ENCODE measurements at regions not wholly inside any gene's neighbourhood (a gene's known extent, or its start where the extent isn't known, plus 50 kb on each side); places are given as distances from the start of the nearest gene placed in this dataset.

GRCh38 chr15:52924630-52925029 lies 134.5 kb upstream of the ONECUT1 start:
- no peak overlapping the region for H2AFZ ChIP-seq
- no peak overlapping the region for H3K4me3 ChIP-seq
- DNase-seq (ENCODE audit: low spot score), result no peak
- no peaks in the 10 kb centered on the region for H3K36me3 ChIP-seq (replicated peaks; ENCODE audit: insufficient read depth, low read depth)
- H3K79me2 ChIP-seq, result no peaks in the 10 kb centered on the region
- H3K4me2 ChIP-seq, result no peak overlapping the region
- TF ChIP-seq EZH2 (IDR thresholded peaks at IDR 0.05; ENCODE audit: borderline replicate concordance) (no peak), CTCF (IDR thresholded peaks at IDR 0.05; ENCODE audit: poor library complexity) (no peak), EZH2phosphoT487 (IDR thresholded peaks at IDR 0.05; ENCODE audit: low read depth, severe bottlenecking, unreplicated experiment) (no peak)
- WGBS (ENCODE audit: low lambda C conversion rate, missing lambda C conversion rate), result 87% methylated on average over 7 of the region's 7 CpGs
- H3K27me3 ChIP-seq, result no peaks in the 10 kb centered on the region
- H3K9me2 ChIP-seq (replicated peaks; ENCODE audit: insufficient read depth), result no peaks in the 10 kb centered on the region
- no peaks in the 10 kb centered on the region for H3K9me3 ChIP-seq (ENCODE audit: low read depth)
- no peaks in the 10 kb centered on the region for H3K4me1 ChIP-seq (ENCODE audit: insufficient read depth)
- H3K27ac ChIP-seq, result no peak overlapping the region
- no peaks in the 10 kb centered on the region for H4K20me1 ChIP-seq (ENCODE audit: insufficient read depth, poor library complexity, severe bottlenecking)

- TF ChIP-seq EZH2 (IDR thresholded peaks at IDR 0.05; ENCODE audit: borderline replicate concordance) (no peak), CTCF (IDR thresholded peaks at IDR 0.05; ENCODE audit: poor library complexity) (no peak), EZH2phosphoT487 (IDR thresholded peaks at IDR 0.05; ENCODE audit: low read depth, severe bottlenecking, unreplicated experiment) (no peak)
- no peak overlapping the region for H3K4me3 ChIP-seq
- no peak overlapping the region for H3K4me2 ChIP-seq
- H3K79me2 ChIP-seq, result no peaks in the 10 kb centered on the region
- no peak overlapping the region for H3K27ac ChIP-seq
- H4K20me1 ChIP-seq (ENCODE audit: insufficient read depth, poor library complexity, severe bottlenecking), result no peaks in the 10 kb centered on the region
- H3K27me3 ChIP-seq, result no peaks in the 10 kb centered on the region
- H3K36me3 ChIP-seq (replicated peaks; ENCODE audit: insufficient read depth, low read depth), result no peaks in the 10 kb centered on the region
- no peak for DNase-seq (ENCODE audit: low spot score)
- H2AFZ ChIP-seq, result no peak overlapping the region
- H3K9me2 ChIP-seq (replicated peaks; ENCODE audit: insufficient read depth), result no peaks in the 10 kb centered on the region
- no peaks in the 10 kb centered on the region for H3K4me1 ChIP-seq (ENCODE audit: insufficient read depth)
- 92% methylated on average over 6 of the region's 6 CpGs for WGBS (ENCODE audit: low lambda C conversion rate, missing lambda C conversion rate)
- no peaks in the 10 kb centered on the region for H3K9me3 ChIP-seq (ENCODE audit: low read depth)
Observed at GRCh38 chr15:52923626-52924025, 133.5 kb upstream of the ONECUT1 start.

- no peak overlapping the region for H3K4me3 ChIP-seq
- 89% methylated on average over 7 of the region's 7 CpGs for WGBS (ENCODE audit: low lambda C conversion rate, missing lambda C conversion rate)
- no peaks in the 10 kb centered on the region for H3K4me1 ChIP-seq (ENCODE audit: insufficient read depth)
Observed at GRCh38 chr15:52922871-52923270, 132.7 kb upstream of the ONECUT1 start.

More at GRCh38 chr15:52922871-52923270, 132.7 kb upstream of the ONECUT1 start:
- Histone ChIP-seq H3K27ac (no peak overlapping the region), H3K79me2 (no peaks in the 10 kb centered on the region), H3K9me2 (replicated peaks; ENCODE audit: insufficient read depth) (no peaks in the 10 kb centered on the region), H3K36me3 (replicated peaks; ENCODE audit: insufficient read depth, low read depth) (no peaks in the 10 kb centered on the region), H3K4me2 (no peak overlapping the region), H3K27me3 (no peaks in the 10 kb centered on the region), H3K9me3 (ENCODE audit: low read depth) (no peaks in the 10 kb centered on the region), H2AFZ (no peak overlapping the region), H4K20me1 (ENCODE audit: insufficient read depth, poor library complexity, severe bottlenecking) (no peaks in the 10 kb centered on the region)
- TF ChIP-seq EZH2phosphoT487 (IDR thresholded peaks at IDR 0.05; ENCODE audit: low read depth, severe bottlenecking, unreplicated experiment) (no peak), CTCF (IDR thresholded peaks at IDR 0.05; ENCODE audit: poor library complexity) (no peak)
- DNase-seq (ENCODE audit: low spot score), result no peak
